EH (cell line): ENCODE measurements at regions not wholly inside any gene's neighbourhood (a gene's known extent, or its start where the extent isn't known, plus 50 kb on each side); places are given as distances from the start of the nearest gene placed in this dataset.
A peak's percentile ranks its signal among the peaks of the same experiment; 100 is the strongest.

Experiments used
- DNase-seq: peaks from one replicate; pipeline ENCODE4 v3.0.0-alpha.2; 2015; ENCODE audit warnings: low read depth

DNA sequence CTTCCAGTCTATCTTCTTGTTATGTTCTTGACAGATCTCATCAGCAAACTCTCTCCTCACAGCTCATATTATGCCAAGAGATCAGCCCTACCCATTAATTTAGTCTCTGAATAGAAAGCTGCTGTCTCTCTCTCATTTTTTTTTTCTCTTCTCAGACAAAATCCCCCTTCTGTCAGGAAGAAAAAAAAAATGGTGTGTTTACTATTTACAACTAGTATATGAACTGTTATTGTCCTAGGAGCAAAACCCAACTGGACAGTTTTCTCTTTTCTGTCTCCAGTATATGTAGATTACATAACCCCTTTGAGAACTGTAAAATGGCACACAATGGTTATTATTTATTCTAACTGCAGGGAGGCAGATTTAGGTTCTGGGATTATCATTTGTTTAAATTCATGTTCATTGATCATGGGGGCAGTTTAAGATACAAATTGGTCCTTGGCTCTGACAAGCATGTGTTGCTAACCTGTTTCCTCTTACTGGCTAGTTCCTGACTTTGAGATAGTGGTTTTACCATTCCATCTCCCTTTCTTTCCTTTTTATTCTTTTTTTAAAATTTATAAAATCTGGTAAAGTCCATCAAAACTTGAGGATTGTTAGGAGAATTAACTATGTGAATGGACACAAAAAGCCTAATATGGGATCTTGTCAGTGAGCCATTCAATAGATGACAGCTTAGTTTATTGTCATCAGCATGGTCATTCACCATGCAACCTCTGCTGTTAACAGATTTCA, 210.0 kb upstream of the PAPPA start:
- peak; percentile 22 for DNase-seq

DNA sequence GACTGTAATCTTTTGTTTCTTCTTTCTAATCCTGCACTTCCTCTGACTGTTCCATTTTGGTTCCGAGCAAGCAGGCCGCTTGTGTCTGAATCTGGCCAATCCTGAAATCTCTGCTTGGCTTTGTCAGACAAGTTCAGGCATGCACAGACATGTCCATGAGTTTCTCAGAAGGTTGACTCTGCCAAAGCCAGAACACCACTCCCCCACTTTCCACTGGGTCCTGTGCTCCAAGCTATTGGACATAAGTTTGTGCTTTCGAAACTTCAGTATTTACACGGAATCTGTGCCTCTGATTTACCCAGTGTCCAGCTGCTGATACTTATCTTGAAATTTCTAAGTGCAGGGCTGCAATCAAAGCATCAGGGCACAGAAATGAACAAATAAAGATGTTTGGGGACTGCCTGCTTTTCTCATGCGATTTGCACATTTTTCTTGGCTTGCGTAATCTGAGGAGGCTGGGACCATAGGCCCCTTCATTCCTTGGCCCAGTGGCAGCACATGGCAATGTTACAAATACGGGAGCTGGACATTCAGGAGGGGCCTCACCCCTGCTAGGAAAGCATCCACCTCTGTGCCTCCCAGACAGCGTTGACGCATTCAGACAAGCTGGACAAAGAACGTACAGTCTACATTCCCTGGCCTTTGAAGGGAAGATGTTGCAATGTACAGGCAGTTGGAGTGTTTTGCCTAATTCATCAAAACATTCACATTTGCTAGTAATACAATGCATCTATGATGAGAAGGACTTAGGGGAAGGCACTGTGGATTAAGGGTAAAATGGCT, 209.2 kb upstream of the PAPPA start:
- DNase-seq, result peak; percentile 100

DNA sequence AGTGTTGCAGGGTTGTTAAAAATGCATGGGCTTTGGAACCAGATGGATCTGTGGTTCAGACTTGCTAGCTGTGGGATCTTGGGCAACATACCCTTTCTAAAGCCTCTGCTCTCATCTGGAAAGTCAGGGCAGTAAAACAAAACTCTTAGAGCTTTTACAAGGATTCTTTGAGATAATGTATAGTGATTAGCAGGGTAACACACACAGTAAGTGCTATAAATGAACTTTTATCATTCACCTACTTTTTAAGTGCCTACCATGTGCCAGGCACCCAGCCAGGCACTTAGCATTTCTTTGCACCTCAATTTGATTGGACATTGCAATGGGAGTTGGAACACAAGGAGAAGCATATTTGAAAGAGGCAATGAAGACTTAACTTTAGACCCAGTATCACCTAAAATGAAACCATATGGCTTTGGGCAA, 208.6 kb upstream of the PAPPA start:
- DNase-seq, result no peak

DNA sequence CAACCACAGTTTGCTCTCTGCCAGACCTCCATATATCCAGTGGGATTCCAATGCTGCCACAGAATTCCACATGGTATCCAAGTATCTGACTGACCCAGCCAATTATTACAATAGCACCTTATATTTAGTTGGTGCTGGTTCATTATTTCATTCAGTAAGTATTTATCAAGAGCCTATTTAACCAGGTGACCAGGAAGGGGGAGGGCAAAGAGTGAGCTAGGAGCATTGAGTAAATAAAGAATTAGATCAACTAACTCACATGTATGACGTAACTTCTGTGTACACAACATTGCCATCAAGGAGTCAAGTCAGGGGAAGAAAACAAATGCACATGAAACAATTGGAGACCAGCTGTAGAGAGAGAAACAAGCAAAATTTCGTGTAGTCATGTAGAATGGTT, 207.1 kb upstream of the PAPPA start:
- DNase-seq, result no peak

DNA sequence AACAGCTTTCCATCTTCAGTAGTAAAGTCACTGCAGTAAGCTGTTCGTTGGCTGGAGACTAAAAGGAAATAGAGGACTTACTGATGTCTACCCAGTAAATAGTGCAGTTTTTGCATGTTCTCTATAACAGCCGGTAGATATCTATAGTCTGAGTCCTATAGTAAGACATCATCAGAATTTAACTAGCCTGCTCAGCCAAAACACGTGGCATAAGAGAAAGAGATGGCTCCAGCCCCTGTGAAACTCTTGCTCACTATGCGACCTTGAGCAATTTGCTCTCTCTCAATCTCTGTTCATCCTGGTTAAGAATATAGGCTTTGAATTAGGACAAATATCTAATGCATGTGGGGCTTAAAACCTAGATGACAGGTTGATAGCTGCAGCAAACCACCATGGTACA, 201.6 kb upstream of the PAPPA start:
- DNase-seq, result peak; percentile 9

DNA sequence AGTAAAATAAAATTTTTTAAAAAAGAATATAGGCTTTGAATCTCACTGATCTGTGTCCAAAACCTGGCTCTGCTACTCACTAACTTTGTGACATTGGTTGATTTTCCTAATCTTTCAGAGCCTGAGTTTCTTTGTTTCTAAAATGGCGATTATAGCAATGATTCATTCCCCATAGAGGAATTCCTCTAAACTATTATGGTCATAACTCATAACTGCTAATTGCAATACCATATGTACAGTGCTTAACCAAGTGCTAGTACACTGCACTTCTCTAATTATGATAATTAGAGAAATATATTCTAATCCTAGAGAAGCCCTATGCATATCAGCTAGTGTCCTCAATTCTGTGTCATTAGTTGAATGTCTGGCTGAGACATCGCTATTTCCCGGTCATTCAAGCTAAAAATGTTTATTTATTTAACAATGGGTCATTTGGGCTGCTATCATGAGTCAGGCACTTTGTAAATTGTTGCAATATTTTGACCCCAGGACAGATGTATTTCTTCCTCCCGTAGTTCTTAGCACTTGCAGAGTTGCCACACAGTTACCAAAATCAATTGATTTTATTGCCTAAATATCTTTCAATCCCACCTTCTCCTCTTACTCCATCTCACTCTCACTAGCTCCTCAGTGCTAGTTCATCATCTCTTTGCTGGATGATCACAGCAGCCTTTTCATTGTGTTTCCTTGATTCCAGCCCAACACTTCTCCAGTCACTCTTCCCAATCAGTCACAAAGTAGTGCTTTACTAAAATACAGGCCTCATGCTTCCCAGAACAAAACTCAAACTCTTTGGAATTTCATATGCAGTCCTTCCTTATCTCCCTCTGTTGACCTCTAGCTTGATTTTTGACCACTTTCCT, 200.9 kb upstream of the PAPPA start:
- peak; percentile 92 for DNase-seq

DNA sequence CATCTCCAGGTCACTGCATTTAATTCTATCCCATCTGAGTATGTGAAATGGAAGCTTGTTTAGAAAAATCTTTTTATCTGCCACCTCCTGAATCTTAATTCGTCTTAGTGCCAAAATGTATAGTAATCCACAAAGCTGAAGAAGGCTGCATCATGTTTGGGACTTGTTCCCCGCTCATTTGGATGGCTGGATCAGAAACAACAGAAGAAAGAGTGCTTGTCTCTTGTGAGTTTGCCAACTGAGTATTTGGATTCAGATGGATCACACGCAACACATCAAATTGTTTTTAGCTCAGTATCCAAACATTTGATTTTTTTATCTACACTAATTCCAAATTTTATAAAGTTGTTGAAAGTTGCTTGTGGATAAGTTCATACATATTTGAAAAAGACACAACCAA, 197.2 kb upstream of the PAPPA start:
- DNase-seq, result no peak

DNA sequence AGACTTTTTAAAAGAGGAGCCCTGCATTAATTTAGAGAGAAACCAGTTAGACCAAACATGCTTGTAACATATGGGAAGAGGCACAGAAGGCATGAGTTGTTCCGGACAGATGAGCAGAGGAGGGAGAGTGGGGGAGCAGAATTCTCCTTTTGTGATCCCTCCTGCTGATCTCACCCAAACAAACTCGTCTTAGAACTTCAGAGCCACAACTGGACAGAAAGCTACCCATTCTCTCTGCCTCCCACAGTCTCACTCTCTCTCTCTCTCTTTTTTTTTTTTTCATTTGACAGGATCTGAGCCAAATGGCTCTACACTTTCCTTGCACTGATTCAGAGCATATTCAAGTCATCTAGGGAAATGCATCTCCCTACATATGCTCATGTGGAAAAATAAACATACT, 196.0 kb upstream of the PAPPA start:
- DNase-seq, result peak; percentile 45

DNA sequence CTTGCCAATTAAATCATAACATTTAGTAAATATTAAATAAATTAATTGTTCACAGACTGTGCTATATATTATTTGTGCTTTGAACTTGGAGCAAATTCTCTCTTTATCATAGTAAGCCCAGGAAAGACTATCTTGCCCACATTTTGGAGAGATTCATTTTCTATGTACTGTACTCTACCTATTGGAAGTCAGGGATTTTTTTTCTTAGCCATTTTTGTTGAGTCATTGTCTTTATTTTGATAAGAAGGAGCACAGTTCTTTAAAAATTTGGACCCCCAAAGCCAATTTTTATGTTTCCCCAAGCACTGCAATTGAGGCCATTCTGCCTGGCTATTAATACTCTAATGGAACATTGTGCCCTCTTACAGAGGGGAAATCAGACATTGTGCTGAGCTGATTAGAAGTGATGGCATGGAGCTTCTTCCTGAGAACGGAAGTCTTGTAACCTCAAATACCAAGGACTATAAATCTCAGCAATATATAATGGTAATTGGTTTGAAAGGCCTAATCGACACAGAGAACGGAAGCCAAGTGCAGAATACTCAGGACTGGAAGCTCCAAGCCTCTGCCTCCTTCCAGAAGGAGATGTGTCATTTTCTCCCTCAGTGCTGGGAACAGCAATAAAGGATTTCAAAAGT, 188.8 kb upstream of the PAPPA start:
- DNase-seq, result peak; percentile 80

DNA sequence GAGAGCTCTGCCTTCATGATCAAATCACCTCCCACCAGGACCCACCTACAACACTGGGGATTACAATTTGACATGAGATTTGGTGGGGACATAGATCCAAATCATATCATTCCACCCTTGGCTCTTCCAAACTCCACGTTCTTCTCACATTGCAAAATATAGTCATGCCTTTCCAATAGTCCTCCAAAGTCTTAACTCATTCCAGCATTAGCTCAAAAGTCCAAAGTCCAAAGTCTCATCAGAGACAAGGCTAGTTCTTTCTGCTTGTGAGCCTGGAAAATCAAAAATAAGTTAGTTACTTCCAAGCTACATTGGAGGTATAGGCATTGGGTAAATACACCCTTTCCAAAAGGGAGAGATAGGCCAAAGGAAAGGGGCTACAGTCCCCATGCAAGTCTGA, 186.9 kb upstream of the PAPPA start:
- no peak for DNase-seq

DNA sequence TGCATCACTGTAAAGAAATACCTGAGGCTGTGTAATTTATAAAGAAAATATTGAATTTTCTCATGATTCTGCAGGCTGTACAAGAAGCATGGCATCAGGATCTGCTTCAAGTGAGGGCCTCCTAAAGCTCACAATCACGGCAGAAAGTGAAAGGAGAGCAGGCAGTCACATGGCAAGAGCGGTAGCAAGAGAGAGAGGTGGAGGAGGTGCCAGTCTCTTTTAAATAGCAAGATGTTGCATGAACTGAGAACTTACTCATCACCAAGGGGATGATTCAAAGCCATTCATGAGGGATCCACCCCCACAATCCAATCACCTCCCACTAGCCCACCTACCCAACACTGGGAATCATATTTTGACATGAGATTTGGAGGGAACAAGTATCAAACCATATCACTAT, 184.5 kb upstream of the PAPPA start:
- DNase-seq, result no peak

DNA sequence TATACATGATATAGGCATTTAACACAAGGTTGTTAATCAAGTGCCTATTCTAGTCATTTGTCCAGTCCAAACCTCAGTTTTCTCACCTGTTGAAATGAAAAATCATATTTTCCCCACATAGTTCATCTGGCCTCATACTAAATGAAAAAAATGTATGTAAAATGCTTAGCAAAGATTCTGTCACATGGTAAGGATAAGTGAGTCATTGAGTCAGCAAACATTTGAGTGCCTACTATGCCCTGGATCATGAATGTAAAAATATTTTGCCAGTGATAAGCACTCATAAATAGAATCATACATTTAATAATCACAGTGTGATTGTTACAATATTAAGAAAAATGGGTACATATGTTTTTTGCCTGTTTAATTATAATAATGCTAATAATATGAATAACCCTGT, 181.2 kb upstream of the PAPPA start:
- DNase-seq, result peak; percentile 16

DNA sequence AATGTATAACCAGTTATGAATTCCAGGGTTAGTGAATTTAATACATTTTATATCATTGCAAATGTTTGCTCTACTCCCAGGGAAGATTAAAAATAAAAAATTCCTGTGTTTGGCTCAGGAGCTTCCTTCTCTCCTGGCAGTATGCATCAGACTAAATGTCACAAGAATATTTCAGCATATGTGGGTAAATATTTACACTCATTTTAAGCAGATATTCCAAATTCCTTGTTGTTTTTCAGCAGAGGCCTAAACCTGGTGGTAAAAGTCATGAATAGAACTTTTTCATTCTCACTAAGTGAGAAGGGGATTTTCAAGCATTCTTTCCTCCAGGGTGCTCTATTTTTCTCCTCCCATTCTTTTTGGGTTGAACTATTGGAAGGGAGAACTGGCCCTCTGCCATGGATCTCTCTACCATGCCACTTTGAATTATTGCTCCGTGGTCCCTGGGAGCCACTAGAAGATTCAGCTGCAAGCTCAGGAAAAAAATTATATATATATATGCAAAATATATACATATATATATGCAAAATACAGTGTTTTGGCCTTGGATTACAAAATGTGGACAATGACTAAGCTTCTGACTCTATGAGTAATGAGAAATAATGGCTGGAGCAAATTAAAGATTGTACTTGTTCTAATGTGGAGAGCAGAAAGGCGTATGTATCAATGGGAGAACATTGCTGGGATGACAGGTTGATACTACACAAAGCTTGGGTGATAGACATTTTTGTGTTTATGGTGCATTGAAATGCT, 180.6 kb upstream of the PAPPA start:
- DNase-seq, result no peak

DNA sequence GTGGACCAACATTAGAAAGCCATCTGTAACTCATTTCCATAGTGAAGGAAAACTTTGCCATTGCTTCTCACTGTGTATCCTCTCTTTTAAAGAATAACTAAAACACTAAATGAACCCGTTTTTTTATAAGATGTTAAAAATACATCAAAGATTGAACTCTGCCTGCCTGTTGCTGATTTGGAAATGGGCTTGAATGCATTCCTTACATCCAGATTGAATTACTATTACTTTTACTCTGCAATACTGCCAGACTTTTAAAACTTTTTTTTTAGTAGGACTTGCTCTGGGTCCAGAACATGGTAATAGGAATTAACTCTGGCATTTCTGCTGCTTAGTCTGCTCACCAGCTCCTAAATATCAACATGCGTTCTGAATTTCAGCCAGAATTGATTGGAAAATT, 176.8 kb upstream of the PAPPA start:
- DNase-seq, result no peak

DNA sequence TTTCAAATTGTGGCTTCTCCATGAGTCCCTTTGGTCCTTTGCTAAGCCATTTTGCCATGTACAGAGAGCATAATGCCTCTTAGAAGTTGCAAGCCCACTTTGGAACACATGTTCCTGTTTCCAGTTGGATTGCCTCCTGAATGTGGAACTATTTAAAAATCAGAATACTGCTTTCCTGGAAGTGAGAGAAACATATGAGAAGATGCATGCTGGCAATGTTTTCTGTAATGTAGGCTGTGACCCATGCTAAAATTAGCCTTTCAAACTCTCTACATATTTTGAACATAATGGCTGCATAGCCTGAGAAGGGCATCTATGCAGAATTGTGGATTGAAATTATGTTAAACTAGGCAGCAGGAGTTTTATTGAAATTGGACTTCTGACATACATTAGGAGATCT, 175.5 kb upstream of the PAPPA start:
- DNase-seq, result no peak

DNA sequence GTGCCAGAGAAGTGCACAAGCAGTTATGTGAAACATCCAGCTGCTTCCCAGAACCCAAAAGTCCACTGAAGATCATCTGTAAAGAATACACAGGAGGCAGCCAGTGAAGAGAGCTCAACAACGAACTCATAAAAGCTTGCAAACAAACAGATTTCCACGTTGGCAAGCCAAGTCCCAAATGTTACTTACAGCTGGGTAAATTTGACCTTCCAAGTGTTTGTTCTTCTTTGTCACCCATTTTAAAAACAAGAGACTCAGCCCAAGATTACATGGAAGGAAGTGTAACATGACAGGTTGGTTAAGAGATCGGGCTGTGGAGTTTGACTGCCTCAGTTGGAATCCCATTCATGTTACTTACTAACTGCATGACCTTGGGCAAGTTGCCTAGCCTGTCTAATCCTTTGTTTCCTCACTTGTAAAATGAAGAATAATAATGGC, 174.9 kb upstream of the PAPPA start:
- DNase-seq, result peak; percentile 61

DNA sequence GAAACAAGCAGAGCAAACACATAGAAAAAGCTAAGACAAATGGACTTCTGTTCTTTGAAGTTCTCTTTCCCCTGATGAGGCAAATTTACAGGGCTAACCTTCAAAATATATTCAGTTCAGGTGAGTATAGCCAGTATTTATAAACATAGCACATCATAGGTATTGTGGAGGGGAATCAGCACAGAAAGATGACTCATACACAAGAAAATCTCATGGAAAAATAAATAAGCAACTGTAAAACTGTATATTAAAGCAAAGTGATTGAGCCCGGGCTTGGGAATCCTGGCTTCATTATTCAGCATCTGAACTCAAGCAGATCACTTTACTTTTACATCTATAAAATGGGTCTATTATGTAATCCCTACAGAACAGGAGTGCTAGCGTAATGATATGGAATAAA, 173.5 kb upstream of the PAPPA start:
- DNase-seq, result no peak

DNA sequence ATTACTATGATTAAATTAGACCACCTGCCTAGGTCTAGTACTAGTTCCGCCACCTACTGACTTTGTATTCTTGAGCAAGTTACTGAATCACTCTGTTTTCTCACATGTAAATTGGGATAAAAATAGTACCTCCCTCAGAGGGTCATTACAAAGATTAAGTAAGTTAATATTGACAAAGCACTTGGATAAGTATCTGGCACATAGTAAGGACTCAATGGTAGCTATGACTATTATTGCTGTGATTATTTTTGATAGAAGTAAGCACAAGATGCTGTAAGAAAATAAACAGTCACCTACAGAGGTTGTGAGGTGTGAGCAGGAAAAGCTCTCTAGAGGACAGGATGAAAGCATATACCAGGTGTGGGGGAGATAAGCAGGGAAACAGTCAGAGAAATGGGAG, 173.1 kb upstream of the PAPPA start:
- DNase-seq, result no peak

DNA sequence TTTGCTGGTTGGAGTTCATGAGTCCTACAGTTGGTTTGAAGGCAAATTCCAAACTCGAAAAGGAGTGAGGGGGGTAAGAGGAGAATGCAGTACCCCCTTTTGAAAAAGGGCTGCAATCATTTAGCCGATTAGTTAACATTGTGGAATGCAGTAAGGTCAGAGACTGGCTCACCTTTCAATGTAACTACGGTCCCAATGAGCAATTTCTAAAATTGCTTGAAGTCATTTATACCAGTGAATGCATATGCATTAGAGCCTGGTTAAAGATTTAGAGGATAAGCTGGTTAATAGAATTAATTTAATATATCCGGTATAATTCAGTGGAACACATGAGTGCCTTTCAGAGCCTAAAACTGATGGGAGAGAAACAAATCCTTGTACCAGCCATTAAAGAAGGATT, 172.6 kb upstream of the PAPPA start:
- no peak for DNase-seq

DNA sequence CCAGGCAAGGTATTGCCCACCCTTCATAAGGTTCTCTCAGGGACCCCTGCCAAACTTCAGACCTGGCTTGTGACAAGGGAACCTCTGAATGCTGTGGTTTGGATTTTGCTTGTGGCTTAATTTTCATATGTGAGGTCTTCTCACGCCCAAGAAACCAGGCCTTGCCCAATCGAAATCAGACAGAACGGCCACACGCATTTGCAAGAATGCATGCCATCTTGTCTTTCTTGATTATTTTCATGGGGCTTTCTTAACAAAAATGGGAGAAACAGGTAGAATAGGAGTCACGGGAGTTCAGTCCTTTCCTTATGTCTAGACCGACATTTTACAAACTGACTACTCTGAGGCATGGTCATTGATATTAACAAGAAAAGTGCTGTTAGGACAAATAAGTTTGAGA, 170.2 kb upstream of the PAPPA start:
- no peak for DNase-seq

DNA sequence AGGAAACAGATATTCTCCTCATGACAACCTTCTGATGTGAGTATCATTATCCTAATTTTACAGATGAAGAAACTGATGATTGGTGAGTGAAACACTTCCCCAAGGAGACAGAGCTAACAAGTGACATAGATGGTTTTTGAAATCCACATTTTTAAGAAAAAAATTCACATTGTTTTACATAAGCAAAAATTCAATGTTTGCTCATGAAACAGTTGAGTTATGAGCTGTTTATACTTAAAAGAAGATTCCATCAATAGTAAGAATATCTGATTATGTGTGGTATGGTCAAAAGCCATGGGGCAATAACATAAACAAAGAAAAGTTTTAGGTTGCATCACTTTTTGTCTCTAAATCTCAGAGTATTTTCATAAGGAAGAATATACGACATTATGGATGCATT, 167.9 kb upstream of the PAPPA start:
- DNase-seq, result peak; percentile 49

DNA sequence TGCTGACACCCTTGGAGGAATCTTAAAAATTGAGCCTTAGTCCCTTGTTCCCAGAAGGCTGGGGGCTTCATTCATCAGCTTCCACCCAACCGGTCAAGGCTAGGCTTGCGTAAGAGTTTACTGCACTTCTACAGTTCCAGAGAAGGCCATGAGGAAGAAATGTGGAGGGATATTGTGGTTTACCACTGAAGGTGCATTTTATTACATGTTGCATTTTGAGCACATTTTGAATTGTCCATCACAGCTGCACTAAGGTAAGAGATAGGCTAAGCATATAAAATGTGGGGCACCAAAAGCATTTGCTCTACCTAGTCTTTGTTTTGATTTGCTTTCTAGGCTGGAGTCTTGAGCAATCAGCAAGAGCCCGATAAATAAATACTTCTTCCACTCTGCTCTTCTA, 167.1 kb upstream of the PAPPA start:
- DNase-seq, result no peak
